Epithelial cell of proximal tubule (primary cell): ENCODE measurements at regions not wholly inside any gene's neighbourhood (a gene's known extent, or its start where the extent isn't known, plus 50 kb on each side); places are given as distances from the start of the nearest gene placed in this dataset.

Source experiments
- DNase-seq: peaks from one replicate; pipeline ENCODE4 v3.0.0-alpha.2; 2011; ENCODE audit warnings: low read depth
- H3K4me3 ChIP-seq: 2 replicates; pipeline ENCODE4 v1.5.1; 2011; ENCODE audit warnings: low read depth, mild to moderate bottlenecking, low read length
- TF ChIP-seq, protein P1 (sequence below): conservative IDR thresholded peaks from 2 replicates; pipeline ENCODE4 v1.5.1; 2012; ENCODE audit warnings: low read depth, mild to moderate bottlenecking, low read length

GRCh38 chr15:95013381-95013780 is 782.0 kb downstream of the MCTP2 start:
- no peak overlapping the region for H3K4me3 ChIP-seq
- no peak for DNase-seq

GRCh38 chr15:95016511-95017229 is 785.3 kb downstream of the MCTP2 start:
- TF ChIP-seq, protein P1, sequence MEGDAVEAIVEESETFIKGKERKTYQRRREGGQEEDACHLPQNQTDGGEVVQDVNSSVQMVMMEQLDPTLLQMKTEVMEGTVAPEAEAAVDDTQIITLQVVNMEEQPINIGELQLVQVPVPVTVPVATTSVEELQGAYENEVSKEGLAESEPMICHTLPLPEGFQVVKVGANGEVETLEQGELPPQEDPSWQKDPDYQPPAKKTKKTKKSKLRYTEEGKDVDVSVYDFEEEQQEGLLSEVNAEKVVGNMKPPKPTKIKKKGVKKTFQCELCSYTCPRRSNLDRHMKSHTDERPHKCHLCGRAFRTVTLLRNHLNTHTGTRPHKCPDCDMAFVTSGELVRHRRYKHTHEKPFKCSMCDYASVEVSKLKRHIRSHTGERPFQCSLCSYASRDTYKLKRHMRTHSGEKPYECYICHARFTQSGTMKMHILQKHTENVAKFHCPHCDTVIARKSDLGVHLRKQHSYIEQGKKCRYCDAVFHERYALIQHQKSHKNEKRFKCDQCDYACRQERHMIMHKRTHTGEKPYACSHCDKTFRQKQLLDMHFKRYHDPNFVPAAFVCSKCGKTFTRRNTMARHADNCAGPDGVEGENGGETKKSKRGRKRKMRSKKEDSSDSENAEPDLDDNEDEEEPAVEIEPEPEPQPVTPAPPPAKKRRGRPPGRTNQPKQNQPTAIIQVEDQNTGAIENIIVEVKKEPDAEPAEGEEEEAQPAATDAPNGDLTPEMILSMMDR = no peak
- H3K4me3 ChIP-seq = no peak overlapping the region
- DNase-seq = no peak

More at GRCh38 chr15:95013381-95013780, 782.0 kb downstream of the MCTP2 start:
- TF ChIP-seq, protein P1 = no peak

DNA sequence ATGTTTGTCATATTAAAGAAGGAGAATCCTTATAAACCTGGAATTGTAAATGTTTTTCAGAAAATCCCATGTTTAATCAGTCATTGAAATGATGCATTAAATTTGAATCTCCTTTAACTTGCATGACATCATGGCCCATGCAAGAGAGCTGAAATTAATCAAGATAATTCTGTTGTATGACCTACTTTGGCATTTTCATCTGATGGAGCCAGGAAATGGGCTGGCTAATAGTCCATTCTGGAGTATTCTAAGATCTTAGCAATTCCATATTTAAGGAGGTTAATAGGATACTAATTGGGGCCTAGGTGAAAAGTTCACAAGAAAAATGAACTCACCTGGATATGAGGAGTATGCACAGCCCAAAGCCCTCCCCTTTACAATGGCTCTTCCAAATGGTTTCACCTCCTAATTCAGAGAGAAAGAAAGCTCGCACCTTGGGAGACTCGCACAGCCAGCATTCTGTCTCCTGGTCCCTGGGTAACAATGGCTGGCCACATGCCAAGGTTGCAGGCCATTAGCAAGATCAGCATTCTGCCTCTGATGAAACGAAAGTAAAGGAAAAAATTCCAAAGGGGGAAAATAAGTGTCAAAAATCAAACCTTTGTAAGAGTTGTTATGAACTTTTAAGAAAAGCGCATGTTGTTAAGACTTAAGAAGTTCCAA is 786.4 kb downstream of the MCTP2 start:
- no peak overlapping the region for H3K4me3 ChIP-seq
- no peak for DNase-seq
- TF ChIP-seq, protein P1 = no peak

GRCh38 chr15:95018888-95019545 is 787.7 kb downstream of the MCTP2 start:
- TF ChIP-seq, protein P1 = no peak
- no peak overlapping the region for H3K4me3 ChIP-seq
- peak; percentile 42 for DNase-seq

- DNase-seq = no peak
- TF ChIP-seq, protein P1 = no peak
- no peak overlapping the region for H3K4me3 ChIP-seq
These were observed 788.5 kb downstream of the MCTP2 start for GRCh38 chr15:95019907-95020306.

DNA sequence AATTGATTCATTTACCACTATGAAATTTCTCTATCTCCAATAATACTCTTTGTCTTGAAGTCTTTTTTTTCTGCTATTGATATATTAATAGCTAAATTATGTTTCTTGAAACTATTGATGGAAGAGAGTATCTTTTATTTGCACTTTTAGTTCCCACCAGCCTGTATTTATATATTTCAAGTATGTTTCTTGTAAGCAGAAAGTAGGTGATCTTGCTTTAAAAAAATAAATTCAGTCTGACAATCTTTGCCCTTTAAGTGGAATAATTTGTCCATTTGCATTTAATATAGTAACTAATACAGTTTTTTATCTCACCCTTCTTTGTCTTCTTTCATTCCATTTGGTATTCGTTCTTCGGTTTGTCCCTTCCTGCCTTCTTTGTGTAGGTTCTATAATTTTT is 790.5 kb downstream of the MCTP2 start:
- TF ChIP-seq, protein P1 = no peak
- no peak for DNase-seq
- no peak overlapping the region for H3K4me3 ChIP-seq
